PC-9 (cell line): ENCODE measurements at regions not wholly inside any gene's neighbourhood (a gene's known extent, or its start where the extent isn't known, plus 50 kb on each side); places are given as distances from the start of the nearest gene placed in this dataset.

Experiments
- EZH2 ChIP-seq: fragments of 200-600 bp; sonication (generic); IDR thresholded peaks from 2 replicates; pipeline ENCODE4 v1.8.0; 2017; ENCODE audit warnings: antibody characterized with exemption, low read depth
- TF ChIP-seq, protein P1 (sequence below): fragments of 200-600 bp; sonication (generic); conservative IDR thresholded peaks from 2 replicates; pipeline ENCODE4 v1.6.1; 2017; ENCODE audit warnings: mixed run types, antibody characterized with exemption, mild to moderate bottlenecking, moderate library complexity

DNA sequence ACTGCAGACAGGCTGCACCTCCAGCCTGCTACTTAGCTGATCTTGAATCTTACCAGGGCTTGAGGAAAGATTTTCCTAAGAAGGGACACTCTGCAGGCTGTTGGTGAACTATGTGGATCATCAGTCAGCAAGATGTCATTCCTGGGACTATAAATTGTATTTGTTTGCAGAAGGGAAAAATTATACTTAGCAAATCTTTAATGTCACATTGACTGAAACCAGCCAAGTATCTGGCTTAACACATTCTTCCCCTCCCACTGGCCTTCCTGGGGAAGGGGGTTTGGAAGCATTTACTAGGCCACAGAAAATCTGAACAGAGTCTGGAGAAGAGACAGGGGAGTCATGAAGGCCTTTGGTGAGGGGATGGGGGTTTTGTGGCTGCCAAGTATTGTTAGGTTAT is 156.7 kb upstream of the EOLA2 start:
- TF ChIP-seq, protein P1, sequence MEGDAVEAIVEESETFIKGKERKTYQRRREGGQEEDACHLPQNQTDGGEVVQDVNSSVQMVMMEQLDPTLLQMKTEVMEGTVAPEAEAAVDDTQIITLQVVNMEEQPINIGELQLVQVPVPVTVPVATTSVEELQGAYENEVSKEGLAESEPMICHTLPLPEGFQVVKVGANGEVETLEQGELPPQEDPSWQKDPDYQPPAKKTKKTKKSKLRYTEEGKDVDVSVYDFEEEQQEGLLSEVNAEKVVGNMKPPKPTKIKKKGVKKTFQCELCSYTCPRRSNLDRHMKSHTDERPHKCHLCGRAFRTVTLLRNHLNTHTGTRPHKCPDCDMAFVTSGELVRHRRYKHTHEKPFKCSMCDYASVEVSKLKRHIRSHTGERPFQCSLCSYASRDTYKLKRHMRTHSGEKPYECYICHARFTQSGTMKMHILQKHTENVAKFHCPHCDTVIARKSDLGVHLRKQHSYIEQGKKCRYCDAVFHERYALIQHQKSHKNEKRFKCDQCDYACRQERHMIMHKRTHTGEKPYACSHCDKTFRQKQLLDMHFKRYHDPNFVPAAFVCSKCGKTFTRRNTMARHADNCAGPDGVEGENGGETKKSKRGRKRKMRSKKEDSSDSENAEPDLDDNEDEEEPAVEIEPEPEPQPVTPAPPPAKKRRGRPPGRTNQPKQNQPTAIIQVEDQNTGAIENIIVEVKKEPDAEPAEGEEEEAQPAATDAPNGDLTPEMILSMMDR: no peak
- no peak for TF ChIP-seq EZH2
